Stomach smooth muscle (tissue), 2 donors: ENCODE measurements at regions not wholly inside any gene's neighbourhood (a gene's known extent, or its start where the extent isn't known, plus 50 kb on each side); places are given as distances from the start of the nearest gene placed in this dataset.
"Not testable (repeated sequence)": the region's sequence is repeated elsewhere in the genome, so short reads cannot be mapped to it uniquely, and the experiment has no call there.

ENCODE experiments used
- H3K27ac ChIP-seq: one replicate; pipeline ENCODE4 v1.7.0; 2013; ENCODE audit warnings: mild to moderate bottlenecking, low read length, inconsistent platforms
- H3K27me3 ChIP-seq, 2 donors: one replicate each; pipeline ENCODE4 v1.7.0; 2013; ENCODE audit warnings: low read length in 2 of 2; ENCODE audit not compliant: insufficient read depth in 2 of 2, control insufficient read depth in 1 of 2
- H3K36me3 ChIP-seq, 2 donors: one replicate each; pipeline ENCODE4 v1.7.0; 2013; ENCODE audit warnings: low read length in 2 of 2; ENCODE audit not compliant: control insufficient read depth in 2 of 2, insufficient read depth in 2 of 2
- H3K4me1 ChIP-seq: one replicate; pipeline ENCODE4 v1.7.0; 2013; ENCODE audit warnings: low read length; ENCODE audit not compliant: control insufficient read depth, insufficient read depth
- H3K4me3 ChIP-seq, 2 donors: one replicate each; pipeline ENCODE4 v1.7.0; 2013; ENCODE audit warnings: low read length in 2 of 2
- H3K9ac ChIP-seq, 2 donors: one replicate each; pipeline ENCODE4 v1.7.0; 2013; ENCODE audit warnings: low read length in 2 of 2, mild to moderate bottlenecking in 1 of 2
- H3K9me3 ChIP-seq, 2 donors: one replicate each; pipeline ENCODE4 v1.7.0; 2013; ENCODE audit warnings: low read length in 2 of 2; ENCODE audit not compliant: control insufficient read depth in 2 of 2
- donor health status: healthy.
- donor health status: Pancreatic carcinoma.

- Histone ChIP-seq H3K9ac (no peak overlapping the region), H3K4me3 (no peak overlapping the region), H3K4me1 (no peaks in the 10 kb centered on the region), H3K9me3 (no peaks in the 10 kb centered on the region), H3K27me3 (peaks cover 0 to 4% of the 10 kb centered on the region in 2 donors), H3K27ac (no peak overlapping the region), H3K36me3 (no peaks in the 10 kb centered on the region)
Observed at GRCh38 chr10:30688456-30688855, 58.9 kb upstream of the LYZL2 start.

- H3K27me3 ChIP-seq: peaks cover 0 to 4% of the 10 kb centered on the region in 2 donors
- H3K9ac ChIP-seq: no peak overlapping the region
- no peak overlapping the region for H3K4me3 ChIP-seq
- no peak overlapping the region for H3K27ac ChIP-seq
- H3K9me3 ChIP-seq: no peaks in the 10 kb centered on the region
- no peaks in the 10 kb centered on the region for H3K36me3 ChIP-seq
- H3K4me1 ChIP-seq: no peaks in the 10 kb centered on the region
Observed at GRCh38 chr10:30687698-30688213, 58.2 kb upstream of the LYZL2 start.

- Histone ChIP-seq H3K27me3 (peaks cover 0 to 4% of the 10 kb centered on the region in 2 donors), H3K36me3 (no peaks in the 10 kb centered on the region), H3K9ac (no peak overlapping the region), H3K4me3 (no peak overlapping the region), H3K9me3 (no peaks in the 10 kb centered on the region), H3K4me1 (no peaks in the 10 kb centered on the region), H3K27ac (no peak overlapping the region)
Observed at GRCh38 chr10:30686708-30687107, 57.2 kb upstream of the LYZL2 start.

- no peak overlapping the region for H3K27ac ChIP-seq
Observed at GRCh38 chr10:30683496-30683895, 53.9 kb upstream of the LYZL2 start.

GRCh38 chr10:30682377-30683199 lies 53.0 kb upstream of the LYZL2 start:
- H3K27ac ChIP-seq, H3K36me3 ChIP-seq, H3K9ac ChIP-seq, H3K4me1 ChIP-seq, H3K27me3 ChIP-seq, H3K4me3 ChIP-seq, H3K9me3 ChIP-seq: not testable (repeated sequence)

More at GRCh38 chr10:30683496-30683895, 53.9 kb upstream of the LYZL2 start:
- H3K4me3 ChIP-seq: no peak overlapping the region
- H3K4me1 ChIP-seq: no peaks in the 10 kb centered on the region
- H3K9me3 ChIP-seq: no peaks in the 10 kb centered on the region
- H3K9ac ChIP-seq: no peak overlapping the region
- peaks cover 0 to 4% of the 10 kb centered on the region in 2 donors for H3K27me3 ChIP-seq
- no peaks in the 10 kb centered on the region for H3K36me3 ChIP-seq

- no peak overlapping the region for H3K27ac ChIP-seq
- no peaks in the 10 kb centered on the region for H3K4me1 ChIP-seq
- no peak overlapping the region for H3K9ac ChIP-seq
- no peaks in the 10 kb centered on the region for H3K9me3 ChIP-seq
- no peaks in the 10 kb centered on the region for H3K27me3 ChIP-seq
- no peak overlapping the region for H3K4me3 ChIP-seq
- H3K36me3 ChIP-seq: no peaks in the 10 kb centered on the region
Observed at GRCh38 chr10:30680908-30681307, 51.4 kb upstream of the LYZL2 start.
